Neural cell (in vitro differentiated cells): ENCODE measurements at regions not wholly inside any gene's neighbourhood (a gene's known extent, or its start where the extent isn't known, plus 50 kb on each side); places are given as distances from the start of the nearest gene placed in this dataset.

Experiments used
- H2AFZ ChIP-seq: fragments of 200-600, 300-800 bp; sonication (generic), shearing (Covaris generic); 2 replicates; pipeline ENCODE4 v1.6.0; 2014; ENCODE audit warnings: low read depth, mild to moderate bottlenecking, antibody characterized with exemption, low read length, moderate library complexity
- H3F3A ChIP-seq: fragments of 200-600 bp; shearing (Covaris generic); 2 replicates; pipeline ENCODE4 v1.6.1; 2016; ENCODE audit warnings: mild to moderate bottlenecking, moderate library complexity, mixed read lengths, antibody characterized with exemption, low read length; ENCODE audit not compliant: insufficient read depth, poor library complexity, severe bottlenecking
- H3K27ac ChIP-seq: fragments of 200-600, 300-800 bp; sonication (generic), shearing (Covaris generic); 2 replicates; pipeline ENCODE4 v1.5.1; 2014; ENCODE audit warnings: mild to moderate bottlenecking, low read length, moderate library complexity
- H3K27me3 ChIP-seq: fragments of 300-800, 200-600 bp; sonication (generic), shearing (Covaris generic); 2 replicates; pipeline ENCODE4 v1.6.0; 2014; ENCODE audit warnings: mild to moderate bottlenecking, low read depth, low read length, moderate library complexity; ENCODE audit not compliant: insufficient read depth
- H3K36me3 ChIP-seq: fragments of 300-800, 200-600 bp; sonication (generic), shearing (Covaris generic); 2 replicates; pipeline ENCODE4 v1.5.1; 2014; ENCODE audit warnings: mild to moderate bottlenecking, antibody characterized with exemption, low read length, moderate library complexity; ENCODE audit not compliant: insufficient read depth
- H3K4me2 ChIP-seq: fragments of 300-800, 200-600 bp; sonication (generic), shearing (Covaris generic); 2 replicates; pipeline ENCODE4 v1.6.0; 2014; ENCODE audit warnings: mild to moderate bottlenecking, low read length
- H3K4me3 ChIP-seq: fragments of 300-800, 200-600 bp; sonication (generic), shearing (Covaris generic); 2 replicates; pipeline ENCODE4 v1.5.1; 2014; ENCODE audit warnings: mild to moderate bottlenecking, low read length, moderate library complexity
- H3K79me2 ChIP-seq: fragments of 200-600 bp; shearing (Covaris generic); replicated peaks from 2 replicates; pipeline ENCODE4 v1.6.0; 2014; ENCODE audit warnings: mild to moderate bottlenecking, low read length, moderate library complexity; ENCODE audit not compliant: insufficient read depth
- H3K9ac ChIP-seq: fragments of 300-800, 200-600 bp; sonication (generic), shearing (Covaris generic); 2 replicates; pipeline ENCODE4 v1.6.1; 2016; ENCODE audit warnings: mild to moderate bottlenecking, low read length, mixed read lengths
- H3K9me2 ChIP-seq: fragments of 200-600 bp; shearing (Covaris generic); 2 replicates; pipeline ENCODE4 v1.6.1; 2016; ENCODE audit warnings: mild to moderate bottlenecking, low read length, mixed read lengths; ENCODE audit not compliant: insufficient read depth
- H3K9me3 ChIP-seq: fragments of 200-600, 300-800 bp; sonication (generic), shearing (Covaris generic); 2 replicates; pipeline ENCODE4 v1.6.1; 2016; ENCODE audit warnings: mild to moderate bottlenecking, mixed run types, low read length, moderate library complexity, mixed read lengths
- H4K20me1 ChIP-seq: fragments of 200-600 bp; shearing (Covaris generic); 2 replicates; pipeline ENCODE4 v1.6.1; 2016; ENCODE audit warnings: mild to moderate bottlenecking, mixed run types; ENCODE audit not compliant: insufficient read depth
- EP300 ChIP-seq: fragments of 450-650 bp; conservative IDR thresholded peaks from 2 replicates; pipeline ENCODE4 v1.6.1; 2014; ENCODE audit warnings: antibody characterized with exemption, mild to moderate bottlenecking, moderate library complexity; ENCODE audit not compliant: poor library complexity, severe bottlenecking
- EZH2 ChIP-seq: fragments of 200-600, 300-800 bp; shearing (Covaris generic), sonication (generic); IDR thresholded peaks from 2 replicates; pipeline ENCODE4 v1.6.1; 2014; ENCODE audit warnings: antibody characterized with exemption, low read length, borderline replicate concordance, mild to moderate bottlenecking; ENCODE audit not compliant: insufficient read depth, poor library complexity, severe bottlenecking
- MXI1 ChIP-seq: fragments of 450-650 bp; conservative IDR thresholded peaks from 2 replicates; pipeline ENCODE4 v1.6.1; 2014; ENCODE audit warnings: antibody characterized with exemption, mild to moderate bottlenecking; ENCODE audit not compliant: poor library complexity, severe bottlenecking
- POLR2AphosphoS5 ChIP-seq: IDR thresholded peaks from 2 replicates; pipeline ENCODE4 v1.6.1; 2012
- RAD21 ChIP-seq: fragments of 450-650 bp; conservative IDR thresholded peaks from 2 replicates; pipeline ENCODE4 v1.6.1; 2014; ENCODE audit warnings: antibody characterized with exemption, mild to moderate bottlenecking, moderate library complexity
- REST ChIP-seq: IDR thresholded peaks from 2 replicates; pipeline ENCODE4 v1.6.1; 2012; ENCODE audit warnings: borderline replicate concordance
- SMC3 ChIP-seq: fragments of 450-650 bp; conservative IDR thresholded peaks from 2 replicates; pipeline ENCODE4 v1.6.1; 2014; ENCODE audit warnings: antibody characterized with exemption, mild to moderate bottlenecking, moderate library complexity; ENCODE audit not compliant: poor library complexity
- TAF1 ChIP-seq: IDR thresholded peaks from 2 replicates; pipeline ENCODE4 v1.6.1; 2012; ENCODE audit warnings: low read depth

- H3K79me2 ChIP-seq = no peaks in the 10 kb centered on the region
- no peaks in the 10 kb centered on the region for H4K20me1 ChIP-seq
- no peak overlapping the region for H2AFZ ChIP-seq
- H3K9ac ChIP-seq = no peak overlapping the region
- H3K36me3 ChIP-seq = no peaks in the 10 kb centered on the region
- H3K4me3 ChIP-seq = no peak overlapping the region
- no peak overlapping the region for H3K4me2 ChIP-seq
- H3F3A ChIP-seq = no peaks in the 10 kb centered on the region
- H3K9me2 ChIP-seq = no peaks in the 10 kb centered on the region
- H3K9me3 ChIP-seq = no peaks in the 10 kb centered on the region
- TF ChIP-seq EP300 (no peak), MXI1 (no peak), SMC3 (no peak)
- H3K27me3 ChIP-seq = no peaks in the 10 kb centered on the region
- H3K27ac ChIP-seq = no peak overlapping the region
Observed at GRCh38 chr16:66247516-66248481, 118.7 kb upstream of the CDH5 start.

GRCh38 chr16:66245868-66246267, 120.6 kb upstream of the CDH5 start:
- Histone ChIP-seq H3K36me3 (no peaks in the 10 kb centered on the region), H3K4me2 (no peak overlapping the region), H3K9ac (no peak overlapping the region), H3K4me3 (no peak overlapping the region), H2AFZ (no peak overlapping the region), H3K9me2 (no peaks in the 10 kb centered on the region), H3F3A (no peaks in the 10 kb centered on the region), H3K79me2 (no peaks in the 10 kb centered on the region), H3K9me3 (no peaks in the 10 kb centered on the region), H3K27me3 (no peaks in the 10 kb centered on the region), H4K20me1 (no peaks in the 10 kb centered on the region), H3K27ac (no peak overlapping the region)
- no peak for TF ChIP-seq SMC3
- TF ChIP-seq MXI1 = no peak
- TF ChIP-seq EZH2 = no peak
- TF ChIP-seq REST = no peak

GRCh38 chr16:66245072-66245471, 121.4 kb upstream of the CDH5 start:
- H3F3A ChIP-seq = no peaks in the 10 kb centered on the region
- no peaks in the 10 kb centered on the region for H3K36me3 ChIP-seq
- no peaks in the 10 kb centered on the region for H3K27me3 ChIP-seq
- no peak for TF ChIP-seq RAD21
- no peak for TF ChIP-seq POLR2AphosphoS5
- TF ChIP-seq EP300 = no peak
- TF ChIP-seq REST = no peak
- TF ChIP-seq TAF1 = no peak
- no peak for TF ChIP-seq EZH2
- no peak for TF ChIP-seq SMC3
- H3K4me3 ChIP-seq = no peak overlapping the region
- H3K9me3 ChIP-seq = no peaks in the 10 kb centered on the region
- H2AFZ ChIP-seq = no peak overlapping the region
- no peak overlapping the region for H3K27ac ChIP-seq
- no peaks in the 10 kb centered on the region for H4K20me1 ChIP-seq
- no peaks in the 10 kb centered on the region for H3K9me2 ChIP-seq
- no peak overlapping the region for H3K4me2 ChIP-seq
- no peaks in the 10 kb centered on the region for H3K79me2 ChIP-seq
- no peak overlapping the region for H3K9ac ChIP-seq
